HEK293 (cell line): ENCODE measurements at regions not wholly inside any gene's neighbourhood (a gene's known extent, or its start where the extent isn't known, plus 50 kb on each side); places are given as distances from the start of the nearest gene placed in this dataset.
A peak's percentile ranks its signal among the peaks of the same experiment; 100 is the strongest.

Experiments used
- ATF2 ChIP-seq: fragments of 450-650 bp; formaldehyde crosslinking; IDR thresholded peaks from 2 replicates; pipeline ENCODE4 v1.5.1; 2016; ENCODE audit warnings: missing biosample characterization, missing genetic modification characterization, low read depth
- EGR2 ChIP-seq: fragments of 450-650 bp; formaldehyde crosslinking; IDR thresholded peaks from 2 replicates; pipeline ENCODE4 v1.5.1; 2016; ENCODE audit warnings: low read depth, missing biosample characterization, missing genetic modification characterization
- HOXC10 ChIP-seq: sonication (generic); formaldehyde crosslinking; IDR thresholded peaks from 2 replicates; pipeline ENCODE4 v1.8.1; 2023; ENCODE audit warnings: mild to moderate bottlenecking, missing genetic modification reagents
- KLF16 ChIP-seq: fragments of 450-650 bp; formaldehyde crosslinking; IDR thresholded peaks from 2 replicates; pipeline ENCODE4 v1.5.1; 2017; ENCODE audit warnings: missing biosample characterization, missing genetic modification characterization
- OVOL3 ChIP-seq: fragments of 450-650 bp; formaldehyde crosslinking; IDR thresholded peaks from 2 replicates; pipeline ENCODE4 v1.5.1; 2016; ENCODE audit warnings: missing biosample characterization, missing genetic modification characterization
- WT1 ChIP-seq: fragments of 450-650 bp; formaldehyde crosslinking; IDR thresholded peaks from 2 replicates; pipeline ENCODE4 v1.5.1; 2016; ENCODE audit warnings: missing biosample characterization, missing genetic modification characterization
- YY1 ChIP-seq: fragments of 450-650 bp; formaldehyde crosslinking; IDR thresholded peaks from 2 replicates; pipeline ENCODE4 v1.5.1; 2018; ENCODE audit warnings: missing biosample characterization, missing genetic modification characterization
- ZBTB17 ChIP-seq: fragments of 450-650 bp; formaldehyde crosslinking; IDR thresholded peaks from 2 replicates; pipeline ENCODE4 v1.5.1; 2016; ENCODE audit warnings: missing biosample characterization, missing genetic modification characterization
- ZBTB44 ChIP-seq: fragments of 450-650 bp; IDR thresholded peaks from 2 replicates; pipeline ENCODE4 v1.5.1; 2018; ENCODE audit warnings: missing biosample characterization, mild to moderate bottlenecking, missing genetic modification characterization
- ZEB2 ChIP-seq: fragments of 450-650 bp; formaldehyde crosslinking; IDR thresholded peaks from 2 replicates; pipeline ENCODE4 v1.5.1; 2016; ENCODE audit warnings: missing biosample characterization, missing genetic modification characterization
- ZFHX2 ChIP-seq: fragments of 450-650 bp; formaldehyde crosslinking; conservative IDR thresholded peaks from 2 replicates; pipeline ENCODE4 v1.5.1; 2016; ENCODE audit warnings: missing biosample characterization, missing genetic modification characterization
- ZNF302 ChIP-seq: fragments of 450-650 bp; formaldehyde crosslinking; IDR thresholded peaks from 2 replicates; pipeline ENCODE4 v1.5.1; 2016; ENCODE audit warnings: missing biosample characterization, missing genetic modification characterization, low read depth
- ZNF341 ChIP-seq: fragments of 450-650 bp; formaldehyde crosslinking; IDR thresholded peaks from 2 replicates; pipeline ENCODE4; 2016; ENCODE audit warnings: low read depth, missing biosample characterization, missing genetic modification characterization
- ZNF398 ChIP-seq: fragments of 450-650 bp; formaldehyde crosslinking; IDR thresholded peaks from 2 replicates; pipeline ENCODE4 v1.5.1; 2017; ENCODE audit warnings: missing biosample characterization, missing genetic modification characterization
- ZNF426 ChIP-seq: fragments of 450-650 bp; formaldehyde crosslinking; IDR thresholded peaks from 2 replicates; pipeline ENCODE4 v1.5.1; 2017; ENCODE audit warnings: missing biosample characterization, missing genetic modification characterization, mild to moderate bottlenecking, inconsistent platforms, moderate library complexity
- ZNF501 ChIP-seq: fragments of 450-650 bp; formaldehyde crosslinking; IDR thresholded peaks from 2 replicates; pipeline ENCODE4 v1.5.1; 2016; ENCODE audit warnings: missing biosample characterization, missing genetic modification characterization
- ZNF530 ChIP-seq: fragments of 450-650 bp; formaldehyde crosslinking; IDR thresholded peaks from 2 replicates; pipeline ENCODE4 v1.5.1; 2016; ENCODE audit warnings: low read depth, missing biosample characterization, missing genetic modification characterization
- ZNF600 ChIP-seq: fragments of 450-650 bp; formaldehyde crosslinking; IDR thresholded peaks from 2 replicates; pipeline ENCODE4 v1.5.1; 2016; ENCODE audit warnings: missing biosample characterization, missing genetic modification characterization
- ZNF610 ChIP-seq: fragments of 450-650 bp; formaldehyde crosslinking; IDR thresholded peaks from 2 replicates; pipeline ENCODE4 v1.5.1; 2016; ENCODE audit warnings: missing biosample characterization, missing genetic modification characterization, borderline replicate concordance
- ZNF623 ChIP-seq: fragments of 450-650 bp; formaldehyde crosslinking; IDR thresholded peaks from 2 replicates; pipeline ENCODE4 v1.5.1; 2016; ENCODE audit warnings: missing biosample characterization, missing genetic modification characterization
- ZSCAN16 ChIP-seq: fragments of 450-650 bp; formaldehyde crosslinking; IDR thresholded peaks from 2 replicates; pipeline ENCODE4 v1.5.1; 2016; ENCODE audit warnings: missing biosample characterization, missing genetic modification characterization
- TF ChIP-seq, protein P1 (sequence below): fragments of 450-650 bp; formaldehyde crosslinking; conservative IDR thresholded peaks from 2 replicates; pipeline ENCODE4 v1.5.1; 2016; ENCODE audit warnings: low read depth, missing biosample characterization, missing genetic modification characterization
- TF ChIP-seq, protein P2 (sequence below): fragments of 450-650 bp; formaldehyde crosslinking; IDR thresholded peaks from 2 replicates; pipeline ENCODE4 v1.5.1; 2016; ENCODE audit warnings: missing biosample characterization, missing genetic modification characterization, borderline replicate concordance
- TF ChIP-seq, protein P3 (sequence below): fragments of 450-650 bp; formaldehyde crosslinking; IDR thresholded peaks from 2 replicates; pipeline ENCODE4 v1.5.1; 2016; ENCODE audit warnings: missing biosample characterization, missing genetic modification characterization, borderline replicate concordance

- no peak for TF ChIP-seq WT1 (tag by site-specific recombination)
- TF ChIP-seq ZNF530 (tag by site-specific recombination): no peak
- TF ChIP-seq, protein P1, sequence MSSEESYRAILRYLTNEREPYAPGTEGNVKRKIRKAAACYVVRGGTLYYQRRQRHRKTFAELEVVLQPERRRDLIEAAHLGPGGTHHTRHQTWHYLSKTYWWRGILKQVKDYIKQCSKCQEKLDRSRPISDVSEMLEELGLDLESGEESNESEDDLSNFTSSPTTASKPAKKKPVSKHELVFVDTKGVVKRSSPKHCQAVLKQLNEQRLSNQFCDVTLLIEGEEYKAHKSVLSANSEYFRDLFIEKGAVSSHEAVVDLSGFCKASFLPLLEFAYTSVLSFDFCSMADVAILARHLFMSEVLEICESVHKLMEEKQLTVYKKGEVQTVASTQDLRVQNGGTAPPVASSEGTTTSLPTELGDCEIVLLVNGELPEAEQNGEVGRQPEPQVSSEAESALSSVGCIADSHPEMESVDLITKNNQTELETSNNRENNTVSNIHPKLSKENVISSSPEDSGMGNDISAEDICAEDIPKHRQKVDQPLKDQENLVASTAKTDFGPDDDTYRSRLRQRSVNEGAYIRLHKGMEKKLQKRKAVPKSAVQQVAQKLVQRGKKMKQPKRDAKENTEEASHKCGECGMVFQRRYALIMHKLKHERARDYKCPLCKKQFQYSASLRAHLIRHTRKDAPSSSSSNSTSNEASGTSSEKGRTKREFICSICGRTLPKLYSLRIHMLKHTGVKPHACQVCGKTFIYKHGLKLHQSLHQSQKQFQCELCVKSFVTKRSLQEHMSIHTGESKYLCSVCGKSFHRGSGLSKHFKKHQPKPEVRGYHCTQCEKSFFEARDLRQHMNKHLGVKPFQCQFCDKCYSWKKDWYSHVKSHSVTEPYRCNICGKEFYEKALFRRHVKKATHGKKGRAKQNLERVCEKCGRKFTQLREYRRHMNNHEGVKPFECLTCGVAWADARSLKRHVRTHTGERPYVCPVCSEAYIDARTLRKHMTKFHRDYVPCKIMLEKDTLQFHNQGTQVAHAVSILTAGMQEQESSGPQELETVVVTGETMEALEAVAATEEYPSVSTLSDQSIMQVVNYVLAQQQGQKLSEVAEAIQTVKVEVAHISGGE (tag by site-specific recombination): no peak
- no peak for TF ChIP-seq ZNF610 (tag by site-specific recombination)
- TF ChIP-seq OVOL3: no peak
- TF ChIP-seq ZSCAN16: no peak
- TF ChIP-seq, protein P2, sequence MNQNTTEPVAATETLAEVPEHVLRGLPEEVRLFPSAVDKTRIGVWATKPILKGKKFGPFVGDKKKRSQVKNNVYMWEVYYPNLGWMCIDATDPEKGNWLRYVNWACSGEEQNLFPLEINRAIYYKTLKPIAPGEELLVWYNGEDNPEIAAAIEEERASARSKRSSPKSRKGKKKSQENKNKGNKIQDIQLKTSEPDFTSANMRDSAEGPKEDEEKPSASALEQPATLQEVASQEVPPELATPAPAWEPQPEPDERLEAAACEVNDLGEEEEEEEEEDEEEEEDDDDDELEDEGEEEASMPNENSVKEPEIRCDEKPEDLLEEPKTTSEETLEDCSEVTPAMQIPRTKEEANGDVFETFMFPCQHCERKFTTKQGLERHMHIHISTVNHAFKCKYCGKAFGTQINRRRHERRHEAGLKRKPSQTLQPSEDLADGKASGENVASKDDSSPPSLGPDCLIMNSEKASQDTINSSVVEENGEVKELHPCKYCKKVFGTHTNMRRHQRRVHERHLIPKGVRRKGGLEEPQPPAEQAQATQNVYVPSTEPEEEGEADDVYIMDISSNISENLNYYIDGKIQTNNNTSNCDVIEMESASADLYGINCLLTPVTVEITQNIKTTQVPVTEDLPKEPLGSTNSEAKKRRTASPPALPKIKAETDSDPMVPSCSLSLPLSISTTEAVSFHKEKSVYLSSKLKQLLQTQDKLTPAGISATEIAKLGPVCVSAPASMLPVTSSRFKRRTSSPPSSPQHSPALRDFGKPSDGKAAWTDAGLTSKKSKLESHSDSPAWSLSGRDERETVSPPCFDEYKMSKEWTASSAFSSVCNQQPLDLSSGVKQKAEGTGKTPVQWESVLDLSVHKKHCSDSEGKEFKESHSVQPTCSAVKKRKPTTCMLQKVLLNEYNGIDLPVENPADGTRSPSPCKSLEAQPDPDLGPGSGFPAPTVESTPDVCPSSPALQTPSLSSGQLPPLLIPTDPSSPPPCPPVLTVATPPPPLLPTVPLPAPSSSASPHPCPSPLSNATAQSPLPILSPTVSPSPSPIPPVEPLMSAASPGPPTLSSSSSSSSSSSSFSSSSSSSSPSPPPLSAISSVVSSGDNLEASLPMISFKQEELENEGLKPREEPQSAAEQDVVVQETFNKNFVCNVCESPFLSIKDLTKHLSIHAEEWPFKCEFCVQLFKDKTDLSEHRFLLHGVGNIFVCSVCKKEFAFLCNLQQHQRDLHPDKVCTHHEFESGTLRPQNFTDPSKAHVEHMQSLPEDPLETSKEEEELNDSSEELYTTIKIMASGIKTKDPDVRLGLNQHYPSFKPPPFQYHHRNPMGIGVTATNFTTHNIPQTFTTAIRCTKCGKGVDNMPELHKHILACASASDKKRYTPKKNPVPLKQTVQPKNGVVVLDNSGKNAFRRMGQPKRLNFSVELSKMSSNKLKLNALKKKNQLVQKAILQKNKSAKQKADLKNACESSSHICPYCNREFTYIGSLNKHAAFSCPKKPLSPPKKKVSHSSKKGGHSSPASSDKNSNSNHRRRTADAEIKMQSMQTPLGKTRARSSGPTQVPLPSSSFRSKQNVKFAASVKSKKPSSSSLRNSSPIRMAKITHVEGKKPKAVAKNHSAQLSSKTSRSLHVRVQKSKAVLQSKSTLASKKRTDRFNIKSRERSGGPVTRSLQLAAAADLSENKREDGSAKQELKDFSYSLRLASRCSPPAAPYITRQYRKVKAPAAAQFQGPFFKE: no peak
- 0 out of 2 replicates have a peak, but pooled peaks have one; percentile 4 for TF ChIP-seq ZBTB44
- peak; percentile 84 for TF ChIP-seq ATF2
- peak; percentile 78 for TF ChIP-seq ZBTB17
- TF ChIP-seq EGR2 (tag by site-specific recombination): no peak
- peak; percentile 61; the same call in 1 of the 2 replicates for TF ChIP-seq KLF16 (tag by site-specific recombination)
- TF ChIP-seq ZNF501 (tag by site-specific recombination): no peak
- no peak for TF ChIP-seq ZNF398 (tag by site-specific recombination)
- TF ChIP-seq ZEB2 (tag by site-specific recombination): peak; percentile 51; the same call in 1 of the 2 replicates
- TF ChIP-seq YY1 (tag by site-specific recombination): no peak
- no peak for TF ChIP-seq ZNF302 (tag by site-specific recombination)
- 0 out of 2 replicates have a peak, but pooled peaks have one; percentile 6 for TF ChIP-seq ZNF623 (tag by site-specific recombination)
- TF ChIP-seq ZNF426 (tag by site-specific recombination): no peak
- no peak for TF ChIP-seq HOXC10
- no peak for TF ChIP-seq ZNF341 (tag by site-specific recombination)
- TF ChIP-seq, protein P3, sequence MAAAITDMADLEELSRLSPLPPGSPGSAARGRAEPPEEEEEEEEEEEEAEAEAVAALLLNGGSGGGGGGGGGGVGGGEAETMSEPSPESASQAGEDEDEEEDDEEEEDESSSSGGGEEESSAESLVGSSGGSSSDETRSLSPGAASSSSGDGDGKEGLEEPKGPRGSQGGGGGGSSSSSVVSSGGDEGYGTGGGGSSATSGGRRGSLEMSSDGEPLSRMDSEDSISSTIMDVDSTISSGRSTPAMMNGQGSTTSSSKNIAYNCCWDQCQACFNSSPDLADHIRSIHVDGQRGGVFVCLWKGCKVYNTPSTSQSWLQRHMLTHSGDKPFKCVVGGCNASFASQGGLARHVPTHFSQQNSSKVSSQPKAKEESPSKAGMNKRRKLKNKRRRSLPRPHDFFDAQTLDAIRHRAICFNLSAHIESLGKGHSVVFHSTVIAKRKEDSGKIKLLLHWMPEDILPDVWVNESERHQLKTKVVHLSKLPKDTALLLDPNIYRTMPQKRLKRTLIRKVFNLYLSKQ: no peak
- no peak for TF ChIP-seq ZFHX2 (tag by site-specific recombination)
- peak; percentile 92 for TF ChIP-seq ZNF600 (tag by site-specific recombination)
Observed at GRCh38 chr16:73124097-73124652, 76.2 kb upstream of the ZFHX3 start (continued).
